Activated T-cell treated with anti-CD3 and anti-CD28 coated beads for 1 hour (primary cell): ENCODE measurements at regions not wholly inside any gene's neighbourhood (a gene's known extent, or its start where the extent isn't known, plus 50 kb on each side); places are given as distances from the start of the nearest gene placed in this dataset.

Source experiments
- DNase-seq: peaks from one replicate; pipeline ENCODE4 v3.0.0-alpha.2; 2020; ENCODE audit warnings: low read depth

GRCh38 chr3:34183114-34183513 is 384.7 kb downstream of the PDCD6IP start:
- no peak for DNase-seq

GRCh38 chr3:34183611-34184340 is 385.3 kb downstream of the PDCD6IP start:
- DNase-seq = no peak

GRCh38 chr3:34185301-34185700 is 386.9 kb downstream of the PDCD6IP start:
- DNase-seq = no peak

GRCh38 chr3:34189133-34189532 is 390.7 kb downstream of the PDCD6IP start:
- no peak for DNase-seq

GRCh38 chr3:34196914-34197313 is 398.5 kb downstream of the PDCD6IP start:
- DNase-seq = no peak

- DNase-seq = no peak
Observed at GRCh38 chr3:34198309-34198708, 399.9 kb downstream of the PDCD6IP start.

GRCh38 chr3:34200576-34200975 is 402.1 kb downstream of the PDCD6IP start:
- DNase-seq = no peak

GRCh38 chr3:34202975-34203374 is 404.5 kb downstream of the PDCD6IP start:
- no peak for DNase-seq

GRCh38 chr3:34203386-34203785 is 405.0 kb downstream of the PDCD6IP start:
- DNase-seq = no peak

GRCh38 chr3:34207002-34207401 is 408.6 kb downstream of the PDCD6IP start:
- DNase-seq = no peak

GRCh38 chr3:34207806-34208205 is 409.4 kb downstream of the PDCD6IP start:
- DNase-seq = no peak

GRCh38 chr3:34212175-34212574 is 413.7 kb downstream of the PDCD6IP start:
- no peak for DNase-seq

- DNase-seq = no peak
Observed at GRCh38 chr3:34212656-34213055, 414.2 kb downstream of the PDCD6IP start.

GRCh38 chr3:34213478-34213877 is 415.0 kb downstream of the PDCD6IP start:
- no peak for DNase-seq

- DNase-seq = no peak
Observed at GRCh38 chr3:34216711-34217335, 418.4 kb downstream of the PDCD6IP start.

GRCh38 chr3:34218706-34219385 is 420.4 kb downstream of the PDCD6IP start:
- no peak for DNase-seq

GRCh38 chr3:34219556-34219955 is 421.1 kb downstream of the PDCD6IP start:
- no peak for DNase-seq

- no peak for DNase-seq
Observed at GRCh38 chr3:34225821-34226366, 427.5 kb downstream of the PDCD6IP start.

GRCh38 chr3:34229876-34230275 is 431.4 kb downstream of the PDCD6IP start:
- DNase-seq = no peak

GRCh38 chr3:34235096-34235495 is 436.7 kb downstream of the PDCD6IP start:
- DNase-seq = no peak

GRCh38 chr3:34237946-34238345 is 439.5 kb downstream of the PDCD6IP start:
- DNase-seq = no peak

- DNase-seq = no peak
Observed at GRCh38 chr3:34238407-34238806, 440.0 kb downstream of the PDCD6IP start.

- DNase-seq = no peak
Observed at GRCh38 chr3:34239287-34239686, 440.9 kb downstream of the PDCD6IP start.
